ENCODE measurements at regions not wholly inside any gene's neighbourhood (a gene's known extent, or its start where the extent isn't known, plus 50 kb on each side); places are given as distances from the start of the nearest gene placed in this dataset.

GRCh38 chr12:98221243-98221808 is 294.1 kb upstream of the TMPO start:
- DNase-seq: no peak

- DNase-seq: no peak
Measured at GRCh38 chr12:98222135-98222534, 293.3 kb upstream of the TMPO start.

GRCh38 chr12:98224584-98225221 is 290.7 kb upstream of the TMPO start:
- DNase-seq: no peak

GRCh38 chr12:98227162-98227561 is 288.2 kb upstream of the TMPO start:
- no peak for DNase-seq

- DNase-seq: no peak
Measured at GRCh38 chr12:98228683-98229539, 286.5 kb upstream of the TMPO start.

- no peak for DNase-seq
Measured at GRCh38 chr12:98229540-98229924, 285.9 kb upstream of the TMPO start.

- DNase-seq: peak; percentile 56
Measured at GRCh38 chr12:98232753-98233390, 282.5 kb upstream of the TMPO start.

GRCh38 chr12:98235301-98235700 is 280.1 kb upstream of the TMPO start:
- DNase-seq: no peak

GRCh38 chr12:98238515-98239130 is 276.8 kb upstream of the TMPO start:
- DNase-seq: peak; percentile 71

GRCh38 chr12:98243190-98243589 is 272.2 kb upstream of the TMPO start:
- DNase-seq: no peak

GRCh38 chr12:98244136-98244535 is 271.3 kb upstream of the TMPO start:
- no peak for DNase-seq

GRCh38 chr12:98253207-98254037 is 262.0 kb upstream of the TMPO start:
- no peak for DNase-seq

- no peak for DNase-seq
Measured at GRCh38 chr12:98256830-98257229, 258.6 kb upstream of the TMPO start.

- no peak for DNase-seq
Measured at GRCh38 chr12:98259693-98260092, 255.7 kb upstream of the TMPO start.

- DNase-seq: no peak
Measured at GRCh38 chr12:98260276-98260675, 255.1 kb upstream of the TMPO start.

GRCh38 chr12:98262902-98263301 is 252.5 kb upstream of the TMPO start:
- peak; percentile 2 for DNase-seq

- no peak for DNase-seq
Measured at GRCh38 chr12:98274430-98275130, 240.8 kb upstream of the TMPO start.

- DNase-seq: no peak
Measured at GRCh38 chr12:98275131-98275475, 240.3 kb upstream of the TMPO start.

- DNase-seq: no peak
Measured at GRCh38 chr12:98280152-98280551, 235.2 kb upstream of the TMPO start.

- DNase-seq: no peak
Measured at GRCh38 chr12:98280621-98281020, 234.8 kb upstream of the TMPO start.

- DNase-seq: no peak
Measured at GRCh38 chr12:98291828-98292227, 223.6 kb upstream of the TMPO start.

Data from fibroblast of skin of scalp (primary cell).